WTC11 (cell line): ENCODE measurements at regions not wholly inside any gene's neighbourhood (a gene's known extent, or its start where the extent isn't known, plus 50 kb on each side); places are given as distances from the start of the nearest gene placed in this dataset.

ENCODE experiments used
- ATAC-seq: fragments of 200-7000 bp; cut with Tn5 transposase; 2 replicates; pipeline ENCODE4 v1.10.0; 2021; ENCODE audit warnings: mild to moderate bottlenecking, moderate library complexity
- CTCF ChIA-PET: fragments of 300-600 bp; sonication (Branson Sonifier 250); formaldehyde crosslinking; loops from one replicate; lab custom pipeline; 2021; ENCODE audit warnings: antibody characterized with exemption; lab: Charles Lee
- POLR2A ChIA-PET: fragments of 350-600 bp; sonication (Branson Sonifier 250); formaldehyde crosslinking; loops from one replicate; lab custom pipeline; 2021; ENCODE audit warnings: antibody characterized with exemption; lab: Charles Lee
- DNase-seq: peaks from one replicate; pipeline ENCODE4 v3.0.0; 2021; ENCODE audit warnings: low spot score
- H3K27ac Mint-ChIP-seq: 2 replicates; pipeline ENCODE4 v1.8.0; 2021; ENCODE audit warnings: mixed read lengths
- H3K27me3 Mint-ChIP-seq: 2 replicates; pipeline ENCODE4 v1.8.0; 2021; ENCODE audit warnings: low read depth, mild to moderate bottlenecking, moderate library complexity, mixed read lengths
- H3K36me3 Mint-ChIP-seq: 2 replicates; pipeline ENCODE4 v1.8.0; 2021; ENCODE audit warnings: mixed read lengths
- H3K4me1 Mint-ChIP-seq: 2 replicates; pipeline ENCODE4 v1.8.0; 2022; ENCODE audit warnings: mixed read lengths
- H3K4me3 Mint-ChIP-seq: 2 replicates; pipeline ENCODE4 v1.8.0; 2021; ENCODE audit warnings: mild to moderate bottlenecking, moderate library complexity, mixed read lengths
- H3K9me3 Mint-ChIP-seq: 2 replicates; pipeline ENCODE4 v1.8.0; 2021; ENCODE audit warnings: mixed read lengths
- CREM ChIP-seq: sonication (generic); formaldehyde crosslinking; IDR thresholded peaks from 2 replicates; pipeline ENCODE4 v1.8.1; 2022; ENCODE audit warnings: mild to moderate bottlenecking, missing genetic modification reagents, moderate library complexity
- GRHL2 ChIP-seq: fragments of 250-450 bp; sonication (Bioruptor Pico); IDR thresholded peaks from 2 replicates; pipeline ENCODE4 v1.8.0; 2022; ENCODE audit warnings: mild to moderate bottlenecking, moderate library complexity; ENCODE audit not compliant: insufficient replicate concordance, severe bottlenecking
- GTF2I ChIP-seq: fragments of 250-450 bp; sonication (Bioruptor Pico); conservative IDR thresholded peaks from 2 replicates; pipeline ENCODE4 v1.4.0; 2021; ENCODE audit warnings: mild to moderate bottlenecking
- HMGA2 ChIP-seq: fragments of 250-450 bp; sonication (Bioruptor Pico); IDR thresholded peaks from 2 replicates; pipeline ENCODE4 v1.4.0; 2021; ENCODE audit warnings: mild to moderate bottlenecking, moderate library complexity
- OVOL2 ChIP-seq: fragments of 250-450 bp; sonication (Bioruptor Pico); IDR thresholded peaks from 2 replicates; pipeline ENCODE4 v1.9.0; 2021; ENCODE audit warnings: mild to moderate bottlenecking, borderline replicate concordance
- PRRX2 ChIP-seq: fragments of 250-450 bp; sonication (Bioruptor Pico); IDR thresholded peaks from 2 replicates; pipeline ENCODE4 v1.8.0; 2021; ENCODE audit warnings: mild to moderate bottlenecking
- SOX15 ChIP-seq: fragments of 250-450 bp; sonication (Bioruptor Pico); IDR thresholded peaks from 2 replicates; pipeline ENCODE4 v1.9.0; 2021; ENCODE audit warnings: mild to moderate bottlenecking
- TP53 ChIP-seq: sonication (generic); formaldehyde crosslinking; IDR thresholded peaks from 2 replicates; pipeline ENCODE4 v1.8.1; 2023; ENCODE audit warnings: mild to moderate bottlenecking, missing genetic modification reagents
- ZBTB21 ChIP-seq: sonication (generic); formaldehyde crosslinking; IDR thresholded peaks from 2 replicates; pipeline ENCODE4 v1.8.1; 2023; ENCODE audit warnings: mild to moderate bottlenecking, missing genetic modification reagents, borderline replicate concordance
- ZNF232 ChIP-seq: sonication (generic); formaldehyde crosslinking; IDR thresholded peaks from 2 replicates; pipeline ENCODE4 v1.8.0; 2022; ENCODE audit warnings: mild to moderate bottlenecking, missing genetic modification reagents
- ZNF416 ChIP-seq: fragments of 250-450 bp; sonication (Bioruptor Pico); IDR thresholded peaks from 2 replicates; pipeline ENCODE4 v1.9.0; 2021; ENCODE audit warnings: mild to moderate bottlenecking, inconsistent platforms
- TF ChIP-seq, protein P1 (sequence below): sonication (generic); formaldehyde crosslinking; IDR thresholded peaks from 2 replicates; pipeline ENCODE4 v1.8.1; 2023; ENCODE audit warnings: mild to moderate bottlenecking, missing genetic modification reagents
- TF ChIP-seq, protein P2 (sequence below): sonication (generic); formaldehyde crosslinking; IDR thresholded peaks from 2 replicates; pipeline ENCODE4 v1.8.1; 2023; ENCODE audit warnings: mild to moderate bottlenecking, missing genetic modification reagents, moderate library complexity
- TF ChIP-seq, protein P3 (sequence below): fragments of 250-450 bp; sonication (Bioruptor Pico); IDR thresholded peaks from 2 replicates; pipeline ENCODE4 v1.9.0; 2021; ENCODE audit warnings: mild to moderate bottlenecking, borderline replicate concordance
- TF ChIP-seq, protein P4 (sequence below): sonication (generic); formaldehyde crosslinking; IDR thresholded peaks from 2 replicates; pipeline ENCODE4 v1.8.0; 2023; ENCODE audit warnings: missing genetic modification reagents, mild to moderate bottlenecking, borderline replicate concordance
- TF ChIP-seq, protein P5 (sequence below): fragments of 250-450 bp; sonication (Bioruptor Pico); conservative IDR thresholded peaks from 2 replicates; pipeline ENCODE4 v1.9.0; 2021; ENCODE audit warnings: mild to moderate bottlenecking

DNA sequence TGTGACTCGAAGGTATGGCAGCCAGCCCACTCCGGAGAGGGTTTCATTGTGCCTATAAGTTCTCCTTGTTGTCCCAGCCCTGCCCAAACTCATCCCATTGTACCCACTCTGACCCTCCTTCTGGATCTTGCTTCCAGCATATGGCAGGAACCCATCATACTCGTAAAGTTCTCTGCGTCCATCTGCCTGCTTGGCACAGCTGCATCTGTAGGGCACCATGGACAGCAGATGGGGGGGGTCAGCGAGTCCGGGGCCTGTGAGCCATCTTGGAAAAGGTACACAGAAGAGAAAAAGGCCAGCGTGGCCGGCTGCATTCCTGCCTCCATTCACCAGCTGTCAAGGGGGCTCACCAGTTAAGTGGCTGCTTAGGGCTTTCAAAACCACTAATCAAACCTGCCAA, 94.9 kb upstream of the IGSF21 start:
- Mint-ChIP-seq H3K4me3 (no peak overlapping the region), H3K9me3 (peaks cover 3% of the 10 kb centered on the region; the same call in 1 of the 2 replicates), H3K27me3 (peaks cover 13% of the 10 kb centered on the region), H3K27ac (no peak overlapping the region), H3K36me3 (no peaks in the 10 kb centered on the region), H3K4me1 (peaks cover 15% of the 10 kb centered on the region)
- ChIA-PET POLR2A (no interaction called here), CTCF (no interaction called here)
- ATAC-seq (no peak), DNase-seq (no peak)
- TF ChIP-seq GRHL2 (CRISPR knock-in tag): no peak
- TF ChIP-seq ZNF416 (CRISPR knock-in tag): no peak
- TF ChIP-seq, protein P1, sequence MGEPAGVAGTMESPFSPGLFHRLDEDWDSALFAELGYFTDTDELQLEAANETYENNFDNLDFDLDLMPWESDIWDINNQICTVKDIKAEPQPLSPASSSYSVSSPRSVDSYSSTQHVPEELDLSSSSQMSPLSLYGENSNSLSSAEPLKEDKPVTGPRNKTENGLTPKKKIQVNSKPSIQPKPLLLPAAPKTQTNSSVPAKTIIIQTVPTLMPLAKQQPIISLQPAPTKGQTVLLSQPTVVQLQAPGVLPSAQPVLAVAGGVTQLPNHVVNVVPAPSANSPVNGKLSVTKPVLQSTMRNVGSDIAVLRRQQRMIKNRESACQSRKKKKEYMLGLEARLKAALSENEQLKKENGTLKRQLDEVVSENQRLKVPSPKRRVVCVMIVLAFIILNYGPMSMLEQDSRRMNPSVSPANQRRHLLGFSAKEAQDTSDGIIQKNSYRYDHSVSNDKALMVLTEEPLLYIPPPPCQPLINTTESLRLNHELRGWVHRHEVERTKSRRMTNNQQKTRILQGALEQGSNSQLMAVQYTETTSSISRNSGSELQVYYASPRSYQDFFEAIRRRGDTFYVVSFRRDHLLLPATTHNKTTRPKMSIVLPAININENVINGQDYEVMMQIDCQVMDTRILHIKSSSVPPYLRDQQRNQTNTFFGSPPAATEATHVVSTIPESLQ (CRISPR knock-in tag): no peak
- TF ChIP-seq, protein P2, sequence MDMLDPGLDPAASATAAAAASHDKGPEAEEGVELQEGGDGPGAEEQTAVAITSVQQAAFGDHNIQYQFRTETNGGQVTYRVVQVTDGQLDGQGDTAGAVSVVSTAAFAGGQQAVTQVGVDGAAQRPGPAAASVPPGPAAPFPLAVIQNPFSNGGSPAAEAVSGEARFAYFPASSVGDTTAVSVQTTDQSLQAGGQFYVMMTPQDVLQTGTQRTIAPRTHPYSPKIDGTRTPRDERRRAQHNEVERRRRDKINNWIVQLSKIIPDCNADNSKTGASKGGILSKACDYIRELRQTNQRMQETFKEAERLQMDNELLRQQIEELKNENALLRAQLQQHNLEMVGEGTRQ: no peak
- TF ChIP-seq ZBTB21 (CRISPR knock-in tag): no peak
- TF ChIP-seq PRRX2: no peak
- no peak for TF ChIP-seq ZNF232
- TF ChIP-seq, protein P3, sequence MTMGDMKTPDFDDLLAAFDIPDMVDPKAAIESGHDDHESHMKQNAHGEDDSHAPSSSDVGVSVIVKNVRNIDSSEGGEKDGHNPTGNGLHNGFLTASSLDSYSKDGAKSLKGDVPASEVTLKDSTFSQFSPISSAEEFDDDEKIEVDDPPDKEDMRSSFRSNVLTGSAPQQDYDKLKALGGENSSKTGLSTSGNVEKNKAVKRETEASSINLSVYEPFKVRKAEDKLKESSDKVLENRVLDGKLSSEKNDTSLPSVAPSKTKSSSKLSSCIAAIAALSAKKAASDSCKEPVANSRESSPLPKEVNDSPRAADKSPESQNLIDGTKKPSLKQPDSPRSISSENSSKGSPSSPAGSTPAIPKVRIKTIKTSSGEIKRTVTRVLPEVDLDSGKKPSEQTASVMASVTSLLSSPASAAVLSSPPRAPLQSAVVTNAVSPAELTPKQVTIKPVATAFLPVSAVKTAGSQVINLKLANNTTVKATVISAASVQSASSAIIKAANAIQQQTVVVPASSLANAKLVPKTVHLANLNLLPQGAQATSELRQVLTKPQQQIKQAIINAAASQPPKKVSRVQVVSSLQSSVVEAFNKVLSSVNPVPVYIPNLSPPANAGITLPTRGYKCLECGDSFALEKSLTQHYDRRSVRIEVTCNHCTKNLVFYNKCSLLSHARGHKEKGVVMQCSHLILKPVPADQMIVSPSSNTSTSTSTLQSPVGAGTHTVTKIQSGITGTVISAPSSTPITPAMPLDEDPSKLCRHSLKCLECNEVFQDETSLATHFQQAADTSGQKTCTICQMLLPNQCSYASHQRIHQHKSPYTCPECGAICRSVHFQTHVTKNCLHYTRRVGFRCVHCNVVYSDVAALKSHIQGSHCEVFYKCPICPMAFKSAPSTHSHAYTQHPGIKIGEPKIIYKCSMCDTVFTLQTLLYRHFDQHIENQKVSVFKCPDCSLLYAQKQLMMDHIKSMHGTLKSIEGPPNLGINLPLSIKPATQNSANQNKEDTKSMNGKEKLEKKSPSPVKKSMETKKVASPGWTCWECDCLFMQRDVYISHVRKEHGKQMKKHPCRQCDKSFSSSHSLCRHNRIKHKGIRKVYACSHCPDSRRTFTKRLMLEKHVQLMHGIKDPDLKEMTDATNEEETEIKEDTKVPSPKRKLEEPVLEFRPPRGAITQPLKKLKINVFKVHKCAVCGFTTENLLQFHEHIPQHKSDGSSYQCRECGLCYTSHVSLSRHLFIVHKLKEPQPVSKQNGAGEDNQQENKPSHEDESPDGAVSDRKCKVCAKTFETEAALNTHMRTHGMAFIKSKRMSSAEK (CRISPR knock-in tag): no peak
- TF ChIP-seq HMGA2 (CRISPR knock-in tag): no peak
- TF ChIP-seq GTF2I (CRISPR knock-in tag): no peak
- TF ChIP-seq, protein P4, sequence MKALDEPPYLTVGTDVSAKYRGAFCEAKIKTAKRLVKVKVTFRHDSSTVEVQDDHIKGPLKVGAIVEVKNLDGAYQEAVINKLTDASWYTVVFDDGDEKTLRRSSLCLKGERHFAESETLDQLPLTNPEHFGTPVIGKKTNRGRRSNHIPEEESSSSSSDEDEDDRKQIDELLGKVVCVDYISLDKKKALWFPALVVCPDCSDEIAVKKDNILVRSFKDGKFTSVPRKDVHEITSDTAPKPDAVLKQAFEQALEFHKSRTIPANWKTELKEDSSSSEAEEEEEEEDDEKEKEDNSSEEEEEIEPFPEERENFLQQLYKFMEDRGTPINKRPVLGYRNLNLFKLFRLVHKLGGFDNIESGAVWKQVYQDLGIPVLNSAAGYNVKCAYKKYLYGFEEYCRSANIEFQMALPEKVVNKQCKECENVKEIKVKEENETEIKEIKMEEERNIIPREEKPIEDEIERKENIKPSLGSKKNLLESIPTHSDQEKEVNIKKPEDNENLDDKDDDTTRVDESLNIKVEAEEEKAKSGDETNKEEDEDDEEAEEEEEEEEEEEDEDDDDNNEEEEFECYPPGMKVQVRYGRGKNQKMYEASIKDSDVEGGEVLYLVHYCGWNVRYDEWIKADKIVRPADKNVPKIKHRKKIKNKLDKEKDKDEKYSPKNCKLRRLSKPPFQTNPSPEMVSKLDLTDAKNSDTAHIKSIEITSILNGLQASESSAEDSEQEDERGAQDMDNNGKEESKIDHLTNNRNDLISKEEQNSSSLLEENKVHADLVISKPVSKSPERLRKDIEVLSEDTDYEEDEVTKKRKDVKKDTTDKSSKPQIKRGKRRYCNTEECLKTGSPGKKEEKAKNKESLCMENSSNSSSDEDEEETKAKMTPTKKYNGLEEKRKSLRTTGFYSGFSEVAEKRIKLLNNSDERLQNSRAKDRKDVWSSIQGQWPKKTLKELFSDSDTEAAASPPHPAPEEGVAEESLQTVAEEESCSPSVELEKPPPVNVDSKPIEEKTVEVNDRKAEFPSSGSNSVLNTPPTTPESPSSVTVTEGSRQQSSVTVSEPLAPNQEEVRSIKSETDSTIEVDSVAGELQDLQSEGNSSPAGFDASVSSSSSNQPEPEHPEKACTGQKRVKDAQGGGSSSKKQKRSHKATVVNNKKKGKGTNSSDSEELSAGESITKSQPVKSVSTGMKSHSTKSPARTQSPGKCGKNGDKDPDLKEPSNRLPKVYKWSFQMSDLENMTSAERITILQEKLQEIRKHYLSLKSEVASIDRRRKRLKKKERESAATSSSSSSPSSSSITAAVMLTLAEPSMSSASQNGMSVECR (CRISPR knock-in tag): no peak
- TF ChIP-seq OVOL2: no peak
- TF ChIP-seq CREM (CRISPR knock-in tag): no peak
- TF ChIP-seq, protein P5, sequence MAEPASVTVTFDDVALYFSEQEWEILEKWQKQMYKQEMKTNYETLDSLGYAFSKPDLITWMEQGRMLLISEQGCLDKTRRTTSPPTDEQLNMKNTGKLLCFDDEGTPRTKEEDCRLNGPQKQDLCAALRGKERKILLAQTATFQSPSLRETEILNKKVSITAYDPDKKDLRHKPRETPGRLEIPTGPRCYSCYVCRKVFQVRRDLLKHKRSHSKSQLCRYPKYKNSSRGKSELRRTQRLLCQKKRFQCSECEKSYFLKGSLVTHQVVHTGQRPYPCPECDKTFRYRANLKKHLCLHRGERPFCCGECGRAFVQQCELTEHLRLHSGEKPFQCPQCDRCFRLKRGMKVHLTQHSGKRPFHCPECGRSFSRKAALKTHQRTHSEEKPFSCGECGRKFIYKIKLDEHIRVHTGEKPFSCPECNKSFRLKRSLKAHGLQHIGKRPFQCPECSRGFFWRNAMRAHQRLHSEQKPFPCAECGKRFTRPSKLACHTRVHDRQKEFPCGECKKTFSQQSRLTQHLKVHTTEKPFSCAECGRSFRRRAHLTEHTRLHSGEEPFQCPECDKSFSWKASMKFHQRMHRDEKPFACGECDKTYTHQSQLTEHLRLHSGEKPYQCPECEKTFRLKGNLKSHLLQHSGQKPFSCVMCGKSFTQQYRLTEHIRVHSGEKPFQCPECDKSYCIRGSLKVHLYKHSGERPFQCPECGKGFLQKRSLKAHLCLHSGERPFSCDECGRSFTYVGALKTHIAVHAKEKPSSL (CRISPR knock-in tag): no peak
- TF ChIP-seq SOX15 (CRISPR knock-in tag): no peak
- no peak for TF ChIP-seq TP53 (CRISPR knock-in tag)
